CD4-positive, alpha-beta memory T cell (primary cell): ENCODE measurements at regions not wholly inside any gene's neighbourhood (a gene's known extent, or its start where the extent isn't known, plus 50 kb on each side); places are given as distances from the start of the nearest gene placed in this dataset.

Experiments used
- CTCF ChIA-PET: fragments of 350-600 bp; sonication (Branson Sonifier 250); formaldehyde crosslinking; loops from one replicate; lab custom pipeline; 2021; ENCODE audit warnings: inconsistent platforms; ENCODE audit not compliant: partially characterized antibody; lab: Charles Lee
- POLR2A ChIA-PET: fragments of 350-600 bp; sonication (Branson Sonifier 250); formaldehyde crosslinking; loops from one replicate; lab custom pipeline; 2021; ENCODE audit not compliant: partially characterized antibody; lab: Charles Lee
- DNase-seq, 5 donors: peaks; one replicate each; pipeline versions ENCODE4 v3.0.0 to v3.0.0-alpha.2; 2020 to 2022; ENCODE audit warnings: mixed read lengths in 1 of 5
- H3K27ac ChIP-seq: one replicate; pipeline ENCODE4 v1.7.0; 2013; ENCODE audit warnings: low read depth, low read length
- H3K27me3 ChIP-seq: 2 replicates; pipeline ENCODE4 v1.7.0; 2013; ENCODE audit warnings: mild to moderate bottlenecking, low read length, moderate library complexity; ENCODE audit not compliant: insufficient read depth
- H3K36me3 ChIP-seq: 2 replicates; pipeline ENCODE4 v1.7.0; 2013; ENCODE audit warnings: mild to moderate bottlenecking, low read length, moderate library complexity; ENCODE audit not compliant: insufficient read depth
- H3K4me1 ChIP-seq: 2 replicates; pipeline ENCODE4 v1.7.0; 2013; ENCODE audit warnings: mild to moderate bottlenecking, low read length, moderate library complexity; ENCODE audit not compliant: insufficient read depth
- H3K4me3 ChIP-seq, 2 donors: one replicate each; pipeline ENCODE4 v1.7.0; 2013; ENCODE audit warnings: low read length in 2 of 2, mild to moderate bottlenecking in 1 of 2
- H3K9me3 ChIP-seq, 2 donors: one replicate each; pipeline ENCODE4 v1.7.0; 2013; ENCODE audit warnings: low read length in 2 of 2, control low read depth in 1 of 2; ENCODE audit not compliant: control insufficient read depth in 1 of 2
- H3K27ac Mint-ChIP-seq, 7 donors: one replicate each; pipeline ENCODE4 v1.8.0; 2020 to 2021; ENCODE audit warnings: mixed read lengths in 7 of 7, mild to moderate bottlenecking in 6 of 7, inconsistent platforms in 3 of 7, moderate library complexity in 3 of 7
- H3K27me3 Mint-ChIP-seq, 2 donors: one replicate each; pipeline ENCODE4 v1.8.0; 2020 to 2021; ENCODE audit warnings: mixed read lengths in 2 of 2
- H3K36me3 Mint-ChIP-seq, 2 donors: one replicate each; pipeline ENCODE4 v1.8.0; 2020 to 2021; ENCODE audit warnings: mixed read lengths in 2 of 2, inconsistent platforms in 1 of 2, mild to moderate bottlenecking in 1 of 2
- H3K4me1 Mint-ChIP-seq, 4 donors: one replicate each; pipeline ENCODE4 v1.8.0; 2020 to 2021; ENCODE audit warnings: mixed read lengths in 4 of 4, mild to moderate bottlenecking in 1 of 4
- H3K4me3 Mint-ChIP-seq, 8 donors: one replicate each; pipeline ENCODE4 v1.8.0; 2020 to 2021; ENCODE audit warnings: mixed read lengths in 8 of 8, mild to moderate bottlenecking in 7 of 8, moderate library complexity in 6 of 8, inconsistent platforms in 3 of 8
- H3K9me3 Mint-ChIP-seq, 8 donors: one replicate each; pipeline ENCODE4 v1.8.0; 2020 to 2021; ENCODE audit warnings: mixed read lengths in 8 of 8, mild to moderate bottlenecking in 5 of 8, inconsistent platforms in 3 of 8, moderate library complexity in 1 of 8
- intact Hi-C: fragments of 100-400 bp; cut with micrococcal nuclease; formaldehyde crosslinking; loops from one replicate; pipeline ENCODE4 v1.15.1; 2023

GRCh38 chr3:16788440-16789056, 96.2 kb upstream of the PLCL2 start:
- Histone ChIP-seq H3K4me1 (peaks cover 5% of the 10 kb centered on the region), H3K27ac (no peak overlapping the region), H3K9me3 (no peaks in the 10 kb centered on the region), H3K36me3 (no peaks in the 10 kb centered on the region), H3K27me3 (no peaks in the 10 kb centered on the region), H3K4me3 (no peak overlapping the region)
- ChIA-PET POLR2A (no interaction called here), CTCF (no interaction called here)
- peaks cover 0 to 3% (median 0%) of the 10 kb centered on the region in 8 donors for H3K9me3 Mint-ChIP-seq
- no peak for DNase-seq
- no peak overlapping the region for H3K27ac Mint-ChIP-seq
- H3K4me3 Mint-ChIP-seq, result no peak overlapping the region
- intact Hi-C loops, result no loop called here
- peaks cover 5 to 18% (median 13%) of the 10 kb centered on the region in 4 donors for H3K4me1 Mint-ChIP-seq
- H3K36me3 Mint-ChIP-seq, result no peaks in the 10 kb centered on the region
- H3K27me3 Mint-ChIP-seq, result peaks cover 2 to 8% of the 10 kb centered on the region in 2 donors

DNA sequence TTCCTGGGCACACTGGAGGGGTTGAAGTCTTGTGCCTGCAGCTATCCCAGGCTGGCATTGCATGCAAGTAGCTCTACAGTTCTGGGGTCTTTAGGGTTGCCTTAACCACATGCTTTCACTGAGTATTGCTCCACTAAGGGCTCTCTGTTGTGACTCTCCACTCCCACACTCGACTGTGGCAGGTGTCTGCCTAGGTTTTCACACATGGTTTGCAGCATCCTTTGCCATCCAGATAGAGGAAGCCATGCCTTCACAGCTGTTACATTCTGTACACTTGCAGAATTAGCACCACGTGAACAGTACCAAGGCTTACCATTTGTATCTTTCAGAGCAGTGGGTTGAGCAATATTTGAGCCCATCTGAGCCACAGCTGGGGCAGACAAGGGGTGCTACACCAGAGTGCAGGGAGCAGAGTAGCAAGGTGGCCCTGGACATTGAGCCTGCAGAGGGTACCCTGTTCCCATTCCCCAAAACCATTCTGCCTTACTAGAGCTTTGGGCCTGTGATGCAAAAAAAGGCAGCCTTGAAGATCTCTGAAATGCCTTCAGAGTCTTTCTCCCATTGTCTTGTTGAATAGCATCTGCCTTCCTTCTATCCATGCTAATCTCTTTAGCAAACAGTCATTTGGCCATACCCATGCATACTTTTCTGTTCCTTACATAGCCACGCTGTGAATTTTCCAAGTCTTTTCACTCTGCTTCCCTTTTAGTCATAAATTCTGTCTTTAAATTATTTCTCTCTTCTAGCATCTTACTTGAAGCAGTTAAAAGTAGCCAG, 95.2 kb upstream of the PLCL2 start:
- CTCF ChIA-PET, result no interaction called here
- no peaks in the 10 kb centered on the region for H3K36me3 ChIP-seq
- H3K4me3 ChIP-seq, result no peak overlapping the region
- H3K9me3 Mint-ChIP-seq, result peaks cover 0 to 3% (median 0%) of the 10 kb centered on the region in 8 donors
- peaks cover 2 to 8% of the 10 kb centered on the region in 2 donors for H3K27me3 Mint-ChIP-seq
- no peak overlapping the region for H3K27ac Mint-ChIP-seq
- peaks cover 5 to 16% (median 13%) of the 10 kb centered on the region in 4 donors for H3K4me1 Mint-ChIP-seq
- H3K4me1 ChIP-seq, result peaks cover 5% of the 10 kb centered on the region
- DNase-seq, result peak in 1 of 5 donors; percentile 8
- H3K27me3 ChIP-seq, result no peaks in the 10 kb centered on the region
- H3K27ac ChIP-seq, result no peak overlapping the region
- H3K36me3 Mint-ChIP-seq, result no peaks in the 10 kb centered on the region
- no peaks in the 10 kb centered on the region for H3K9me3 ChIP-seq
- intact Hi-C loops, result no loop called here
- POLR2A ChIA-PET, result no interaction called here
- no peak overlapping the region for H3K4me3 Mint-ChIP-seq

DNA sequence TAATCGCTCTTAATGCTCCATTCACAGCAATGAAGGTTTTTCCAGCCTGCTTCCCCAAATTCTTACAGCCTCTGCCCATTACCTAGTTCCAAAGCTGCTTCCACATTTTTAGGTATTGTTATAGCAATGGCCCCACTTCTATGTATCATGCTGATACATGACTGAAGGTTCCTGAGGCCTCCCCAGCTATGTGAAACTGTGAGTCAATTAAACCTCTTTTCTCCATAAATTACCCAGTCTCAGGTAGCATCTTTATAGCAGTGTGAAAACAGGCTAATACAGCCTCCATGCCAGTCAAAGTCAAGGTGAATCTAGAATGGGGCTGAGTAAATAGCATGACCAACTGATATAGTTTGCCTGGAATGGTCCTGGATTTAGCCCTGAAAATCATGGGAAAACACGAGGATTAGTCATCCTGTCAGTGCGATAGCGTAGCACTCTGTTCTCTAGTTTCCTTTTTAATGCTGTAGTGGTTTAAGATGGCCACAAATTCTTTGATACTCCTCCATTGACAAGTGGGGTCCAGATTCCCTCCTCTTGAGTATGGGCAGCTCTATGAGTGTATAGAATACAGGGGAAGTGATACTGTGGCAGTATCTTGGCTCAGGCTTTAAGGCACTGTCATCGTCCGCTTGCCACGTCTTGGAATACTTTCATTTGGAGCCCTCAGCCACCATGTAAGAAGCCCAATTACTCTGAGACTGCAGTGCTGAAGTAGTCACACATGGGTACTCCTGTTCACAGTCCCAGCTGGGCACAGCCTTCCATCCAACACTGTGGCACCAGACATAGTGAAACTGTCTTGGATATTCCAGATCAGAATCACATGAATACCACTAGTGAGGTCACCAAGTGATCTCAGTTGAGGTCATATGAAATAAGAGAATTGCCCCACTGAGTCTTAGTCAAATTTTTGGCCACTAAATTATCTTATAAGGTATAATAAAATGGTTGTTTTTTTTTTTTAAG, 94.0 kb upstream of the PLCL2 start:
- Mint-ChIP-seq H3K4me1 (peaks cover 5 to 16% (median 13%) of the 10 kb centered on the region in 4 donors), H3K4me3 (peak overlapping the region in 2 of 8 donors; percentile 14 to 25), H3K27ac (no peak overlapping the region), H3K9me3 (peaks cover 0 to 3% (median 0%) of the 10 kb centered on the region in 8 donors), H3K27me3 (peaks cover 2 to 8% of the 10 kb centered on the region in 2 donors), H3K36me3 (no peaks in the 10 kb centered on the region)
- CTCF ChIA-PET, result no interaction called here
- Histone ChIP-seq H3K4me1 (peaks cover 5% of the 10 kb centered on the region), H3K27me3 (no peaks in the 10 kb centered on the region), H3K36me3 (no peaks in the 10 kb centered on the region), H3K9me3 (no peaks in the 10 kb centered on the region), H3K4me3 (no peak overlapping the region), H3K27ac (no peak overlapping the region)
- DNase-seq, result no peak
- intact Hi-C loops, result no loop called here
- POLR2A ChIA-PET, result no interaction called here

DNA sequence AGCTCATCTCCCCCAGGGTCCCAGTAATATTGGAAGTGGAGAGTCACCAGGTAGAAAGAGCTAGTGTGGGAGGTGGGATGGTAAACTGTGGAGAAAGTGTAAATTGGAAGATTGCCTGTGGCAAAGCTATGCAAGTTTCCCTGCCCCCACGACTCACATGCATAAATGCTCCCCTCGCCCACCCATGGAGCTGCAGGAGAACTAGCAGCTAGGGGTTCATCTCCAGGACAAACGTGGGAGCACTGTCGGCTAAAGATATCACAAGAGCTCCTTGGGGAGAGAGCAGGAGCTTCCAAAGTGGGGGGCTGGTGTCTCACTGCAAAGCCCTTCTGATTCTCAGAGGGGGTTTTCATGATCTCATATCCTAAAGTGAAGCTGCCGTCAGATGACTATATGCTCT, 91.4 kb upstream of the PLCL2 start:
- Mint-ChIP-seq H3K4me3 (no peak overlapping the region), H3K27me3 (peaks cover 2 to 8% of the 10 kb centered on the region in 2 donors), H3K27ac (no peak overlapping the region), H3K9me3 (peaks cover 0 to 3% (median 0%) of the 10 kb centered on the region in 8 donors), H3K4me1 (peaks cover 9 to 23% (median 14%) of the 10 kb centered on the region in 4 donors), H3K36me3 (no peaks in the 10 kb centered on the region)
- no peaks in the 10 kb centered on the region for H3K9me3 ChIP-seq
- no peak for DNase-seq
- ChIA-PET POLR2A (no interaction called here), CTCF (no interaction called here)
- no peaks in the 10 kb centered on the region for H3K36me3 ChIP-seq
- H3K4me1 ChIP-seq, result peaks cover 5% of the 10 kb centered on the region
- no peak overlapping the region for H3K4me3 ChIP-seq
- intact Hi-C loops, result no loop called here
- H3K27ac ChIP-seq, result no peak overlapping the region
- H3K27me3 ChIP-seq, result no peaks in the 10 kb centered on the region

DNA sequence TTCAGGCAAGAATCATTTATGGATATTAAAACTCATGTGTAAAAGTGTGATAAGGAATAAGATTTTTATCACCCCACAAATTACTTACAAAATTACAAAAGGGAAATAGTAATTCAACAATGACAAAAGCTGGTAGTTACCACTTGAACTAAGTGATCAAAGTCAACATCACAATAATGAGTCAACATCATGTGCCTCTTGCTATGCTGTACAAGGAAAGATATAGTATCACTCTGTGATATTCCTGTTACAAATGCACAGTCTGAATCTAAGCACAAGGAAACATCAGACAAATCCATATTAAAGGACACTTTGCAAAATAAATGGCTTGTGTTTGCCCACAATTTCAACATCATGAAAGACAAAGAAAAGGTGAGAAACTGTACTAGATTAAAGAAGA, 90.5 kb upstream of the PLCL2 start:
- POLR2A ChIA-PET, result no interaction called here
- Histone ChIP-seq H3K4me3 (no peak overlapping the region), H3K27ac (no peak overlapping the region), H3K9me3 (no peaks in the 10 kb centered on the region), H3K4me1 (peaks cover 5% of the 10 kb centered on the region), H3K27me3 (no peaks in the 10 kb centered on the region), H3K36me3 (no peaks in the 10 kb centered on the region)
- Mint-ChIP-seq H3K27ac (no peak overlapping the region), H3K27me3 (peaks cover 2 to 8% of the 10 kb centered on the region in 2 donors), H3K4me3 (no peak overlapping the region), H3K36me3 (no peaks in the 10 kb centered on the region), H3K9me3 (peaks cover 0 to 3% (median 0%) of the 10 kb centered on the region in 8 donors), H3K4me1 (peaks cover 9 to 21% (median 13%) of the 10 kb centered on the region in 4 donors)
- CTCF ChIA-PET, result no interaction called here
- intact Hi-C loops, result no loop called here
- DNase-seq, result no peak

DNA sequence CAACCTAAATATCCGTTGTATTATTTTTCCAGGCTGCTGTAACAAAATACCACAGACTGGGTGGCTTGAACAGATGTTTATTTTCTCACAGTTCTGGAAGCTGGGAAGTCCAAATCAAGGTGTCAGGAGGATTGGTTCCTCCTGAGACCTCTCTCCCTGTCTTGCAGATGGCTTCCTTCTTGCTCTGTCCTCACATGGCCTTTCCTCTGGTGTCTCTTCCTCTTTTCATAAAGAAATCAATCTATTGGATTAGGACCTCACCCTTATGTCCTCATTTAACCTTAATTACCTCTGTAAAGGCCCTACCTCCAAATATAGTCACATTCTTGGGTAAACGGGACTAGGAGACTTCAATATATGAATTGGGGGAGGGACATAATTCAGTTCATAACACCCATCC, 89.2 kb upstream of the PLCL2 start:
- DNase-seq, result no peak

GRCh38 chr3:16797831-16798230, 86.9 kb upstream of the PLCL2 start:
- Mint-ChIP-seq H3K4me3 (no peak overlapping the region), H3K9me3 (peaks cover 0 to 3% (median 0%) of the 10 kb centered on the region in 8 donors), H3K27me3 (no peaks in the 10 kb centered on the region), H3K27ac (no peak overlapping the region), H3K4me1 (peaks cover 14 to 32% (median 19%) of the 10 kb centered on the region in 4 donors), H3K36me3 (no peaks in the 10 kb centered on the region)
- no peak overlapping the region for H3K27ac ChIP-seq
- ChIA-PET CTCF (no interaction called here), POLR2A (no interaction called here)
- no peaks in the 10 kb centered on the region for H3K9me3 ChIP-seq
- no peak overlapping the region for H3K4me3 ChIP-seq
- H3K36me3 ChIP-seq, result no peaks in the 10 kb centered on the region
- H3K4me1 ChIP-seq, result peaks cover 24% of the 10 kb centered on the region
- intact Hi-C loops, result no loop called here
- H3K27me3 ChIP-seq, result no peaks in the 10 kb centered on the region
- DNase-seq, result no peak

More for the DNA sequence above, 89.2 kb upstream of the PLCL2 start:
- H3K27me3 ChIP-seq, result no peaks in the 10 kb centered on the region
- H3K4me3 ChIP-seq, result no peak overlapping the region
- H3K36me3 Mint-ChIP-seq, result no peaks in the 10 kb centered on the region
- ChIA-PET CTCF (no interaction called here), POLR2A (no interaction called here)
- no peak overlapping the region for H3K27ac Mint-ChIP-seq
- H3K4me1 Mint-ChIP-seq, result peaks cover 7 to 16% (median 8%) of the 10 kb centered on the region in 4 donors
- intact Hi-C loops, result no loop called here
- peaks cover 2 to 8% of the 10 kb centered on the region in 2 donors for H3K27me3 Mint-ChIP-seq
- no peaks in the 10 kb centered on the region for H3K9me3 ChIP-seq
- H3K4me3 Mint-ChIP-seq, result no peak overlapping the region
- H3K36me3 ChIP-seq, result no peaks in the 10 kb centered on the region
- peaks cover 3% of the 10 kb centered on the region for H3K4me1 ChIP-seq
- no peak overlapping the region for H3K27ac ChIP-seq
- peaks cover 0 to 3% (median 0%) of the 10 kb centered on the region in 8 donors for H3K9me3 Mint-ChIP-seq
